ENCODE measurements at regions not wholly inside any gene's neighbourhood (a gene's known extent, or its start where the extent isn't known, plus 50 kb on each side); places are given as distances from the start of the nearest gene placed in this dataset.

DNA sequence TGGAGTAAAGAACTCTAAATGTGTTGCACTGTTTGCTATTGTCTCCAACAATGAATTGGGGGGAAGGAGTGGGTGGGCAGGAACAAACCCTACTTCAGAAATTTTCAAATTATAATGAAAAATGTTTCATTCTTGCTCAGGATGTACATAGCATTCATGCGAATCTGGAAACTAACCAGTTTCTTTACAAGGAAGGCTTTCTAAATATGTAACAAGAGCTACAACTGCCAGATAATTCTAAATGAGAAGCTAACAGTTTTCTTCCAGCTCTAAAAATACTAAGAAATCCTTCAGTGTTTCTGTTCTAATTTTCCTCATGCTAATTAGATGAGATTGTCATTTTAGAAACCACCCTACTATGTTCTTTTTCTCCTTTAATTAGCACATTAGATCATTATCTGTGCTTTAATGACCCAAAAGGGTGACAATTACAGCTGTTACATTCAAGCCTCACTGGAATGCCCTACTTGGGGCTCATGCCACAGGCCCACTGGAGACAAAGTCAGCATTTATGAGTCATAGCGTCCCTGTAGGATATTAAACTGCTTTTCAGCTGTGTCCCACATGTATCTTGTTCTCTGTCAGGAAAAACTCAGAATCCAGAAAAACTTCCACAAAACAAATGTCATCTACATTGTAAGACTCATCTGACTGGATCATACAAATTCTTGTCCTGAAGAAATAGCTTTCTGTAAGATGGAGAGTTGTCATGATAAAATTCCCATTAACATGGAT lies 804.6 kb upstream of the CXADR start:
- DNase-seq, result no peak

DNA sequence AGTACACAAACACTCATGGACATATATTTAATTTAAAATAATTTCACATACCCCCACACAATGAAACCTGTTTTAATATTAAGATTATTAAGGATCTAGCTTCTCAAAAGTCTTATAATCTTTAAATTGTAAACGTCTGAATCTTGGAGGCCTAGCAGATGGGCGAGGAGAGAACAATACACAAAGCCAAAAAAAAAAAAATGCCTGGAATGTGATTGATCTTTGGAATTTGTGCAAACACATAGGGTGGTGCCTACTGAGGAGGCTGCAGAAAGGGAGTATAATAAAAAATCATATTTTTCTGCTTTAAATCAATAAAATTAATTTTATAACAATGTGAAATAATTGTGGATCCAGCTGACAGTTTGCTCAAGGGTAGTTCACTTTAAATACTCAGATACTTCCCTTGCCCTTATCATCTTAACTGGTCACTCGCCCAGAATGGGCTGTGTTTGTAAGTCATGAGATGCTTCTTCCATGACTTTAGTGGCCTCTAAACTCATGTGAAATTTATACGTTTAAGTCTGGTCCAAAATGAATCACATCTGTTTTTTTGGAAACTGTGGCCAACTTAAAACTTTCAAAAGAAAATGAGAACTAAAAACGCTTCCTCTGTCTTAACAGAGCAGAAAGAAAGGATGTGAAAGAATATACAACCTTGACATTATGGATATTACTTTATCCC lies 802.8 kb upstream of the CXADR start:
- no peak for DNase-seq

DNA sequence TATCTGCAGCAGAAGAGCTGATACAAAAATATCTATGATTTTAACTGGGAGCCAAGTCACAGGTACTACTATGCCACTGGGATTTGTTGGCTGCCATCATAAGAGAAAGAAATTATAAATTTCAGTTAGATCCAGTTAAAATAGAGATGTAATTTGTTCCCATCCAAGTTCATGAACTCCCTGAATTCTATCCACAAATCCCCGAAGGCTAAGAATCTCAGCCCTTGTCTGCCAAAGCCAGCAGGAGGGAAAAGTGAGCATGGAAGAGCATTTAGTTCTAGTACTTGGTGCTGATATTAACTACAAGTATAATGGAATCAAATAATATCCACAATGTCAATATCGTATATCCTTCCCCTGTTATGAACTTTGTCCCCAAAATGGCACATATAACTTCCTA lies 801.1 kb upstream of the CXADR start:
- no peak for DNase-seq

DNA sequence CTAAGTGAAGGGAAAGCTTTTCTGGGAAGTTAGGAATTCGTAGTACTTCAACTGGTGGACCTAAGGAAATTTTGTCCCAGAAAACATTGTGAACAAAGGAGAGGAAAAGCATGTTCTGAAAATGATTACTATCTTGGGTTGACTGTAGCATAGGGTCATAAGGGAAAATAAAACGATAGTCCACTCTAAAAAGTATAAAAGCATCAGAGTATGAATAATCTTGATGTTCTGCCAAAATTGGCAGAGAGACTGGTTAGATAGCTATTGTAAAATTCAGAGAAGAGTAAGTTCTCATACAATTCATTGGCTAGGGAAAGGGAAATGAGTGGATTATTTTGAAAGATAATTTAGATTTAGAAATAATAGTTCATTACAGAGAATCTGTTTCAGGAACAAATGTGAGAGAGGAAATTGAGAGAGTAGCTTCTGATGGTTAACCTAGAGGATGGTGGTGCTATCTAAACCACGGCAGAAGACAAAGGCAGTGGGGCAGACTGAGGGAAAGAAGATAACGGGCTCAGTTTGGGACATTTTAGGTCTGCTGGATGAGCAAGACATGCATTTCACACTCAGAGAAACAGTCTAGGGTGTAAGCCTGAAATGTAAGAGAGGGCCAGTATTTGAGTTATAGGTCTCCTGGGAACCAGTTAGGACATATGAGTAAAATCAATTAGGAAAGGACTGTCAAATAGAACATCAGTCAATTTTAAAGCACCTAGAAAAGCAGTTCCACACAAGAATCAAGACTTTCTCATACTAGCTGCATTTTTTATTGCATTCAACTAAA lies 799.3 kb upstream of the CXADR start:
- DNase-seq, result no peak

DNA sequence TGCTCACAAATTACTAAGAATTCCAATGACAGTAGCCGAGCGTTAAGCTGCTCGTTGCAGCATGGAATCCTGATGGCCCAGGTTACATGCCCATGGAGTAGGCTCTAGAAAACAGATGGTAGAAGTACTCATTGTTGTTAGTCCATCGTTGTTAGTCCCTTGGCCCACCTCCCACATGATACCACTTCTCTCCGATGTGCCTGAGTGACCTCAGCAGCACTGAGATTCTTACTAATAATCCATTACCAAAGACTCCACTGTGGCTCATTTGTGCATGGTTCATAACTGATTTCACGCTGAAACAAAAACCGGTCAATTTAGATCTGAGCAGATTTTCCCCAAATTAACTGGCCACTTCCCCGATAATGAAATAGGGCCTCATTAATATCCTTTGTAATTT lies 772.3 kb upstream of the CXADR start:
- no peak for DNase-seq

DNA sequence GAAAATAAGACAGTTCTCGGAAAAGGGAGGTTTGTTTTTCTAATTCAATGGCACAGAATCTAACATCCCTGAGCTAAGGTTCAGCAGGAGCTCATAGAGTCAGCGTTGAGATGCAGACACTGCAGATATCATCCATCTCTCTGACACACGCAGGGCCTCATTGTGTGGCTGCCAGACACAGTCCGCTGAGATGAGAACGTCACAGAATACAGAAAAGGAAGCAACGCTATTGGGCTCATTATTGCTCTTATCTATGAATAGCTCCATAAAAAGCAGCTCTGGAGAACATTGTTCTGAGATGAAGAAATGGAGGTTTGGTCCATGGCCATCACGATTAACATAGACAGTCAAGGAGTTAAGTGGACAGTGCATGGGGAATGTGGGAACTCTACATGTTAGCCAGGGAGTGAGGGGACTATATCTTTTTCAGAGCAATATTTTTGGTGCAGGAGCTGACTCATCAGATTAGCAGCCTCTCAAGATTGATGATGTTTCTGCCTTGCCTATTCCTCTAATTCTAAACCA lies 771.6 kb upstream of the CXADR start:
- no peak for DNase-seq

DNA sequence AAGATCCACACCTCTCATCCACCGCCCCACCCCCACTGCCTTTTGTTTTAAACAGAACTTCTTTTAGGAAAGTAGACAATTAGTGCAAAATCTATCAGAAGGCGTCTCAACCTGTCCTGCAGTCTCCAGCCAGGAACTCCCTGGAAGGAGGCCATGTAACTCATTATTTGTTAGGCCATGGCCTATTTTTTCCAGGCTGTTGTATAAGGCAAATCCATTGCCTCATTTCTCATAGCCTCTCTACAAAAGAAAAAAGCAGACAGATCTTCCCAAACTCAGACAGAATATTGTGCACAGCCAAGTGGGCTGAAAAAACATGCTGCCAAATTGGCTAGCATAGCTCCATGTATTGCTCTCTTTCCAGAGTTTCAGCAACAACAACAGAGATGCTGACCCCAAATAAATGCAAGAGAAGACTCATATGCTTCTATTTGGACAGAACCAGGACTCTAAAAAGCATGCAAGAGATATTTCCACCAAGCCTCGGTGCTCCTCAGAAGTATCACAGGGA lies 770.7 kb upstream of the CXADR start:
- no peak for DNase-seq

DNA sequence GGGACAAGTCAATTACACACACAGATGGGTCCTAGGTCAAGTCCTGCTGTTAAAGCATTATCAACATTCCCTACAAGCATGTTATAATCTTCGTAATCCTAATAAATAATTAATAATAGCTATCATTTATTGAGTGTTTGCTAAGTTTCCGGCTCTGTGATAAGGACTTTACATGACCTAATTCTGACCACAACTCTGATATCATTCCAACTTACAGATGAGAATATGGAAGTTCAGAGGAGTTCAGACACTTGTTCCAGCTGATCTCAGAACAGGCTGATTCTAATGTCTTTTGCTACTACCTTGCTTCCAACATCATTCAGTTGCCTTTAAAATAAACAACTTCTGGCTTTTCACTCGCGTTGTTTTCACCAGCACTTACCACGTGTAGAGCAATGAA lies 770.1 kb upstream of the CXADR start:
- DNase-seq, result no peak

DNA sequence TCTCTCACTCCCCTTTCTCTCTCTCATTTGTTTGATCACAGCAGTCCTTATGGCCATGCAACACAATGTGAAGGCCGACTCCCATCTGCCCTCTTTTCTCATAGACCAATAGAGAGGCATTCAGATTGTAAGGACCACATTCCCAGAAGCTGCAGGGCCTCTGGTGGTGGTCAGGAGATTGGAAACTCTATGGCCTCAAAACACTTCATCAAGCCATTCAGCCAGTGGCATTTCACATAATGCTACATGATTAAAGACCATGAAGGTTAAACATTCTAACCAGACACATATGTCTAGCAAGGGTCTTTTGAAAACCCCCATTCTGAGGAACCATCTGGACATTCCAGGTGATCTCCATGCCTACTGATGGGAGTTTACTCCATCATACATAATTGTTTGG lies 769.5 kb upstream of the CXADR start:
- DNase-seq, result no peak

DNA sequence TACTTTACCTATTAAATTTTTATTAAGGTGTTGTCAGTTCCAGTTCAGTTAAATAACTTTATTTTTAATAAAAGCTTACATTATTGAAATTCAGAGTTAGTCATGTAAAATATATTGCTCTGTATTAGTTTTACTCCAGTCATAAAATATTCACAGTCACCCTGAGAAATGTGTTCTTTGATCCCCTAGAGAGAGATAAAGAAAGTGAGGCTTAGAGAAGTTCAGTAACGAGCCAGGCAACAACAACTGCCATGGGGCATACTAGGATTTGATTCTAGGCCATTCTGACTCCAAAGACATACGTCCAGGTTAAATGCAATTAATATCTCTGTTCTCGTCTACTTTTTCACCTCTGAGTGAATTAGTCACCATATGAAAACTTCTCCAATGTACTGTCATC lies 761.9 kb upstream of the CXADR start:
- no peak for DNase-seq

DNA sequence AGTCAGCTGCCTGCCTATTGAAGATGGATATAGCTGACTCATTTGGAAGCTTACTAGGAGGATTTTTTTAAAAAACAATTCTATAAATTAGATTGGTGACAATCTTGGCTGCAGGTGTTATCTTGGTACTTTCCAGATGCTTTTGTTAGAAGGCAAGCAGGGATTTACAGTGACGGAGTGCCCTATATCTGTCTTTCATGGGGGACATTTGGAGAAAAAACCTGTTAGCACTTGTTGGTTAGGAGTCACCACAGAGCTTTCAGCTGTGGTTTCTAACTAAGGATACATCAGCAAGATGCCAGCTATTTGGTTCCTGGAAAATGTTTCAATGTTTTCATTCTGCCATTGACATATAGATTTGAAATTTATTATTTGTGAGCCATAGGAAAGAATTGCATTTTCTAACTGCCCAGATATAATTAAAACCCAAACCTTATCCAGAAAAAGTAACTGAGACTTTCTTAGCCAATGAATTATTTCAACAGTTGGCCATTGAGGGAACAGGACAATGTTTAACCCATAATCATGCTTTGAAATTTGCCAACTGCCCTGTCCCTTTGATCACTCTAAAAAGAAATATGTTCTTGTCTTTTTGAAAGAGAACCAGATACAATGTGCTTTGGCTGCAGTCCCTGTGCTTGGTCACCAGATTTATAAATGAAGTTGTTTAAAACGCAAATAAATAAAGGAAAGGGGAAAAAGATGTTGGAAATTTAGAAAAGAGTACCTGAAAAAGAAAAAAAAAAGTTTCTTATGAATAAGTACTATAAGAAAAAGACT lies 761.0 kb upstream of the CXADR start:
- DNase-seq, result no peak

DNA sequence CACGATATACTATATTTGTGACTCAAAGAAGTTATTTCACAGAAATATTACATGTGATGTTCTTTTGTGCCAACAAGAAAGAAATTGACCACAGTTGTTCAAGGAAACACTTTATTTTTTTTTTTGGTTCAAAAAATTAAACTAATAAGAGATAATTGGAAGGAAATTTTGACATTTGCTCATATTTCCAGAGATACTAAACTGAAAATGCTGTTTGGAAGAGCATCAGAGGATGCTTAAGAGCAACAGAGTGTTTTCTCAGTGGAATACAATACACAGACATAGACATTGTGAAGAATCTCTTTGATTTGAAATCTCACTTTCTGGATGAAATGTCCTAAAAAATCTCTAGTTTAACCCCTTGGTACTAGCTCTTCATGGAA lies 760.4 kb upstream of the CXADR start:
- DNase-seq, result no peak

DNA sequence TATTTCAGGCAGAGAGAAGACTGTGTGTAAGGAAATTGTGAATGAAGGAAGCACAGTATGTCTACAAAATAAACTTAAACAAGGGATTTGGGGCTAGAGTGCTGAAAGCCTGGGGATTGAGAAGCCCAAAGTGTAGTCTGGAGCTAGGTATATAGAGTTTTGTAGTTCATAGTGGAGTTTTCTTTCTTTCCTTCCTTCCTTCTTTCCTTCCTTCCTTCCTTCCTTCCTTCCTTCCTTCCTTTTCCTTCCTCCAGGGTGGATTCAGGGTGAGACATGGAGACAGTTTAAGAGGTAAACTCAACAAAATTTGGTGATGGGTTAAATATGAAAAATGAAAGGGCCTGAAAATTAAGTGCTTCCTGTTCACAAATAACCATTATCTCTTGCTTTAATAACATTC lies 757.8 kb upstream of the CXADR start:
- no peak for DNase-seq

DNA sequence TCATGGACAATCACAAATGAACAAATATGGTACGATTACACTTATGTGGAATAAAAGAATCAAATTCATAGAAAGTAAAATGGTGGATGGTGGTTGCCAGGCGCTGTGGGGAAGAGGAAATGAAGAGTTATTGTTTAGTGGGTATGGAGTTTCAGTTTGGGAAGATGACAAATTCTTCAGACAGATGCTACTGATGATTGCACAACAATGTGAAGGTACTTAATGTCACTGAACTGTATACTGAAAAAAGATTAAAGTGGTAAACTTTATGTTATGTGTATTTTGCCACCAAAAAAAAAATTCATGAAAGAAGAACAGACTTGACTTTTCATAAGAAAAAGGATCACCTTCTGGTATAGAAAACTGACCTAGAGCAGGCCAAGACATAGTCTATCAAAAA lies 745.6 kb upstream of the CXADR start:
- DNase-seq, result no peak

DNA sequence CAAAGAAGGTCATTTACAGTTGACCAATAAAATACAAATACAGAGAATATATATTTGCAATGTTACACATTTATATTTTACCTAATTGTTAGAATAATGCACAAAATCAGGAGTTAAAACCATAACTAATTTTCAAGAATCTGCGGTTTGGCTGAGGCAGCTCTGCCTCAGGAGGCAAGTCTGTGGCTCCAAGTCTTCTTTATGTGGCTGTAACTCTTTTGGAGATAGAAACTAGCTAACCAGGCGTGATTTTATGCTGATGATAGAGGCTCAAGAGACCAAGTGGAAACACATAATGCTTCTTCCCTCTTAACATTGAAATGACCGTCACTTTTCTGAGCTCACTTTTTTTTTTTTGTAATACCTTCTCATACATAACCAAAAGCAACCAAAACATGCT lies 744.7 kb upstream of the CXADR start:
- DNase-seq, result no peak

DNA sequence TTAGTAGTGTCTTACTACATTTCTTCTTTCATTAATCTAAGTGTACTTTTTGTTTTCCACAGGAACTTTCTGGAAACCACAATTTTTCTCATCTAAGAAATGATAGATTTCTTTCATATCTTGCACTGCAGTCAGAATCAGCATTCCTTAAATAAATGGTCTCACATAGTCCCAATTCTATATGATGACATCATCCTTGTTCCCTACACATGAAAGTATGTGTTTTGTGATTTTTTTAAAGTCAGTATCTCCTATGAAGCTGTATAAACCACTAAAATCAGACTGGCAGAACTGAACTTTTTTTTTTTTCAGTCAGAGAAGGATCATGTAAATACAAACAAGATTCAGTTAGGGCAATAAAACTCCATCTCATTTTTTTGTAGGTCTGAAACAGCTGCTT lies 742.6 kb upstream of the CXADR start:
- DNase-seq, result no peak

DNA sequence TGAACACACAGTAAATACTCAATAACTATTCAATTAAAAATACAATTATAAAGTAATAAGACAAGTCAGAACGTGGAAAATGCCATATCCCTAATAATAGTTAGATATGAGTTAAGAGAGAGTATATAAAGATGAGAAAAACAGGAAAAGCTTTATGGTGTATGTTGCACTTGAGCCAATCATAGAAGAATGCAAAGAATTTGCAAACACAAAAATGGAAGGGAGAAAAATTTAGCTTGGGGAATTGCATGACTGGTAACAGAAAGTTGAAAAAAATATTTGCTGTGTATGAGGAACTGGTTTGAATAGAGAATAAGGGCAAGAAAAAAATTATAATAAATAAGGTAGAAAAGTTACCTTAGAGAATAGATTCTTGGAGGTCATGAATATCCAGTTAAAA lies 739.6 kb upstream of the CXADR start:
- no peak for DNase-seq

DNA sequence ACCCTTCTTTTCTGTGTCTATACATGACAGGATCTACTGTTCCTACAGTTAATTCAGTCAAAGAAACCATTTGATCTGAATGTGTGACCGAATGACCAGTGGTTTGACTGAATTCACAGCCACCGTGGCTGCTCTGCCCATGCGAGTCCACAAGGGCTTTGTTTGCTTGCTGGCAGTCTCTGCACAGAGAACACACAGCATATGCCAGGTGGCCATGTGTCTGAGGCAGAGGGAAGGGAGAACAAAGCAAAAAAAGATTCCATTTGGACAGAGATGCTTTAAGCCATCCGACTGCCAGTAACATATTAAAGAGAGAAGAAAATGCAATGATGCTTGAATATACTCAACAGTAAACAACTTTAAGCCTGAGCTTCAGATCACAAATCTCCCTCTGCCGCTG lies 737.8 kb upstream of the CXADR start:
- DNase-seq, result no peak

DNA sequence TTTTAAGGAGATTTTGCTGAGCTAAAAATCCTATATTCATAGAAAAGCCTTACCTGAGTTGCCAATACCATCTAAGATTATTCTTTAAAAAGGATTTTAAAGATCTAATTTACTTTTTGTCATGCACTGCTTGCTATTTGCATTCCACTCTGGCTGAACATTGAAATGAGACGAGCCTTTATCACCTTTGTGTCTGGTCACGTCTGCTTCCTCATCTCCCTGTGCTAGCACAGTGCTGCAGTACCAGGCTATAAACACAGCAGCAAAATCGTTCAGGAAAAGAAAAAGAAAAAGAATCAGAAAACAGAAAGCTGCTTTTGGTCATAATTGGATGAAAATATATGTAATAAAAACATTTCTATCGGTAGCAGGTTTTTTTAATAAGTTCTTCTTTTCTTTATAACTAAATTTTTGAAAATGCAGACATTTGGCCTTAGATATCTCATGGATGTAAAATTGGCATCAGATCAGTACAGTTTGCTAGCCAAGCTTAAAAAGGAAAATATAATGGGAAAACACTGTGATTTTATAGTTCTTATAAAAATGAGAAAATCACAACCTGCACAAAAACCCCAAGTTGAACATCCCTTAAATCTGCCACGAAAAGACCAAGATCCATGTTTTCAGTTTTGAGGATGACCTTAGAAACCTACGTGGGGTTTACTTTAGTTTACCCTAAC lies 735.7 kb upstream of the CXADR start:
- DNase-seq, result no peak

DNA sequence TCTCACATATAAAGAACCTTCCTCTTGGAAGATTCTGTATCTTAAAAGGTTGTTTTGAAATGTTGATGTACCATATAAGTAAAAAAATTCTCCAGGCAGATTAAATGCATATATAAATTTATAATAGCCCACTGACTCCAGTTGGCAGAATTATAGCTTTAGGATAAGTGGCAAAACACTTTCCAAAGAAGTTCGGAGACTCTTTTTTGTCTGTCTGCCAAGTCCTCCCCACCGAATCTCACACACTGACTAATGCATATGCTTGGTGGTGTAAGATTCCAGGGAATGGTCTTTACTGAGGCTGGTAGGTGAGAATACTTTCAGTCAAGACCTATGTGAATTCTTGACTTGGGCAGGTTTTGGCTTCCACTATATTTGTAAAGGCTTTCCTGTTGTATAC lies 724.3 kb upstream of the CXADR start:
- DNase-seq, result no peak

DNA sequence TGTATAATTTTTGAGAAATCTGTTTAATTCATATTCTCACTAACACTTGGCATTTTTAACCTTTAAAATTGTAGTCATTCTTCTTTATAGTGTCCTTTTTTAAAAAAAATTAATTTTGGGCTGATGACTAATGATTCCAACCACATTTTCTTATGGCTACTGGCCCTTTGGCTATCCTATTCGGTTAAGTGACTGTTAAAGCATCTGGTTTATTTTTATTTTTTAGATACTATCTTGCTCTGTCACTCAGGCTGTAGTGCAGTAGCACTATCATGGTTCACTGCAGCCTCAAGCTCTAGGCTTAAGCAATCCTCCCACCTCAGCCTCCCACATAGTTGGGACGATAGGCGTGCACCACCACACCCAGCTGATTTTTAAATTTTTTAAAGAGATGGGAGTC lies 723.2 kb upstream of the CXADR start:
- DNase-seq, result no peak

DNA sequence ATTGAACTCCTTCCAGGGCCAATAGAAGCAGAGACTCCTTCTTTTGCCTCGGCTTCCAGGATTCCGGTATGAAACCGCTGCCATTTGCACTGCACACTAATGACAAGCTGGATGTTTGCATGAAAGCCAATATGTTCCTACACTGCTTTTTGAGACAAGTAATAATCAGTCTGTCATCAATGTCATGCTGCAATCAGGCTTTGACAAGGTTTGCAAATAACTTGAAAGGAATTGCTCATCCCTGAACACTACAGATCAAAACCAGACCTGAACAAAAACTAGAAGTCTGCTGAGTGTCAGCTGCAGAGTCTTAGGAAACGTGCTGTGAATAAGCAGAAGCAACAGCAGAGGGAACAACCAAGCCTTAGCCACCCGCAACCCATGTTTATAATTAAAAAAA lies 720.7 kb upstream of the CXADR start:
- DNase-seq, result no peak
